GM23338 (cell line): ENCODE measurements at regions not wholly inside any gene's neighbourhood (a gene's known extent, or its start where the extent isn't known, plus 50 kb on each side); places are given as distances from the start of the nearest gene placed in this dataset.

ENCODE experiments used
- POLR2AphosphoS5 ChIP-seq: IDR thresholded peaks from 2 replicates; pipeline ENCODE4 v1.6.1; 2016; ENCODE audit warnings: antibody characterized with exemption, low read depth
- TF ChIP-seq, protein P1 (sequence below): fragments of 250-450 bp; sonication (Bioruptor Pico); IDR thresholded peaks from 2 replicates; pipeline ENCODE4 v1.5.0; 2020; ENCODE audit warnings: mild to moderate bottlenecking, moderate library complexity

DNA sequence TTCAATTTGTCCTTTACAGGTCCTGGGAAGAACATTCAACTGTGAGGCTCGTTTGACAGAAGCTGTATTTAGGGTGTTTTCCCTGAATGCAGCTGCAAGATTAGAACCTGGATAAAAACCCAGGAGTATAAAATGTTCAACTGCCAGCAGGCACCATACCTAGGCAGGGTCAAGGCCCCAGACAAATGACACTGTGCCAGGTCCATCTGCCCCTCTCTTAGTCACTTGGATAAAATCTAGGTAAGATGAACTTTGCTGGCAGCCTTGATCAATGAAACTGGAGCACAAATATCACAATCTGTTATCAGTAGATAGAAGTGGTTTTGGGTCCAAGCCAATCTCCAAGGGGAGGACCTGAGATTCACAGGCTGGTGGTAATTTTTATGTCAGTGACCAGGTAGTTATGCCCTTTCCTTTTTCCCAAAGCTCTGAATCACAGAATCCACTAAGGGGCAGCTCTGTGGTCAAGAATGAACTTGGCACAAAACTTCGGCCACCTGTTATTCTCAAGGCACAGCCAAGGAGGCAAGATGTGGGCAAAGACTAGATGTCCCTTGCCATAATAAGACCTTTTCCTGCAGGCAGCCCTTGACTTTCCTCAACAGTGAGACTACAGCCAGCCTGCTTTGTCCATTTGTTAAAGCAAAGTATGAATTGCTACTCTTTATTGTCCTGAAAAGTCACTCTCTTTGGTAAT lies 501.0 kb downstream of the PPARGC1A start:
- TF ChIP-seq, protein P1, sequence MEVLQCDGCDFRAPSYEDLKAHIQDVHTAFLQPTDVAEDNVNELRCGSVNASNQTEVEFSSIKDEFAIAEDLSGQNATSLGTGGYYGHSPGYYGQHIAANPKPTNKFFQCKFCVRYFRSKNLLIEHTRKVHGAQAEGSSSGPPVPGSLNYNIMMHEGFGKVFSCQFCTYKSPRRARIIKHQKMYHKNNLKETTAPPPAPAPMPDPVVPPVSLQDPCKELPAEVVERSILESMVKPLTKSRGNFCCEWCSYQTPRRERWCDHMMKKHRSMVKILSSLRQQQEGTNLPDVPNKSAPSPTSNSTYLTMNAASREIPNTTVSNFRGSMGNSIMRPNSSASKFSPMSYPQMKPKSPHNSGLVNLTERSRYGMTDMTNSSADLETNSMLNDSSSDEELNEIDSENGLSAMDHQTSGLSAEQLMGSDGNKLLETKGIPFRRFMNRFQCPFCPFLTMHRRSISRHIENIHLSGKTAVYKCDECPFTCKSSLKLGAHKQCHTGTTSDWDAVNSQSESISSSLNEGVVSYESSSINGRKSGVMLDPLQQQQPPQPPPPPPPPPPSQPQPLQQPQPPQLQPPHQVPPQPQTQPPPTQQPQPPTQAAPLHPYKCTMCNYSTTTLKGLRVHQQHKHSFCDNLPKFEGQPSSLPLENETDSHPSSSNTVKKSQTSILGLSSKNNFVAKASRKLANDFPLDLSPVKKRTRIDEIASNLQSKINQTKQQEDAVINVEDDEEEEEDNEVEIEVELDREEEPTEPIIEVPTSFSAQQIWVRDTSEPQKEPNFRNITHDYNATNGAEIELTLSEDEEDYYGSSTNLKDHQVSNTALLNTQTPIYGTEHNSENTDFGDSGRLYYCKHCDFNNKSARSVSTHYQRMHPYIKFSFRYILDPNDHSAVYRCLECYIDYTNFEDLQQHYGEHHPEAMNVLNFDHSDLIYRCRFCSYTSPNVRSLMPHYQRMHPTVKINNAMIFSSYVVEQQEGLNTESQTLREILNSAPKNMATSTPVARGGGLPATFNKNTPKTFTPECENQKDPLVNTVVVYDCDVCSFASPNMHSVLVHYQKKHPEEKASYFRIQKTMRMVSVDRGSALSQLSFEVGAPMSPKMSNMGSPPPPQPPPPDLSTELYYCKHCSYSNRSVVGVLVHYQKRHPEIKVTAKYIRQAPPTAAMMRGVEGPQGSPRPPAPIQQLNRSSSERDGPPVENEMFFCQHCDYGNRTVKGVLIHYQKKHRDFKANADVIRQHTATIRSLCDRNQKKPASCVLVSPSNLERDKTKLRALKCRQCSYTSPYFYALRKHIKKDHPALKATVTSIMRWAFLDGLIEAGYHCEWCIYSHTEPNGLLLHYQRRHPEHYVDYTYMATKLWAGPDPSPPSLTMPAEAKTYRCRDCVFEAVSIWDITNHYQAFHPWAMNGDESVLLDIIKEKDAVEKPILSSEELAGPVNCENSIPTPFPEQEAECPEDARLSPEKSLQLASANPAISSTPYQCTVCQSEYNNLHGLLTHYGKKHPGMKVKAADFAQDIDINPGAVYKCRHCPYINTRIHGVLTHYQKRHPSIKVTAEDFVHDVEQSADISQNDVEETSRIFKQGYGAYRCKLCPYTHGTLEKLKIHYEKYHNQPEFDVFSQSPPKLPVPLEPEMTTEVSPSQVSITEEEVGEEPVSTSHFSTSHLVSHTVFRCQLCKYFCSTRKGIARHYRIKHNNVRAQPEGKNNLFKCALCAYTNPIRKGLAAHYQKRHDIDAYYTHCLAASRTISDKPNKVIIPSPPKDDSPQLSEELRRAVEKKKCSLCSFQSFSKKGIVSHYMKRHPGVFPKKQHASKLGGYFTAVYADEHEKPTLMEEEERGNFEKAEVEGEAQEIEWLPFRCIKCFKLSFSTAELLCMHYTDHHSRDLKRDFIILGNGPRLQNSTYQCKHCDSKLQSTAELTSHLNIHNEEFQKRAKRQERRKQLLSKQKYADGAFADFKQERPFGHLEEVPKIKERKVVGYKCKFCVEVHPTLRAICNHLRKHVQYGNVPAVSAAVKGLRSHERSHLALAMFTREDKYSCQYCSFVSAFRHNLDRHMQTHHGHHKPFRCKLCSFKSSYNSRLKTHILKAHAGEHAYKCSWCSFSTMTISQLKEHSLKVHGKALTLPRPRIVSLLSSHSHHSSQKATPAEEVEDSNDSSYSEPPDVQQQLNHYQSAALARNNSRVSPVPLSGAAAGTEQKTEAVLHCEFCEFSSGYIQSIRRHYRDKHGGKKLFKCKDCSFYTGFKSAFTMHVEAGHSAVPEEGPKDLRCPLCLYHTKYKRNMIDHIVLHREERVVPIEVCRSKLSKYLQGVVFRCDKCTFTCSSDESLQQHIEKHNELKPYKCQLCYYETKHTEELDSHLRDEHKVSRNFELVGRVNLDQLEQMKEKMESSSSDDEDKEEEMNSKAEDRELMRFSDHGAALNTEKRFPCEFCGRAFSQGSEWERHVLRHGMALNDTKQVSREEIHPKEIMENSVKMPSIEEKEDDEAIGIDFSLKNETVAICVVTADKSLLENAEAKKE (CRISPR knock-in tag): no peak
- TF ChIP-seq POLR2AphosphoS5: no peak
